ENCODE measurements at regions not wholly inside any gene's neighbourhood (a gene's known extent, or its start where the extent isn't known, plus 50 kb on each side); places are given as distances from the start of the nearest gene placed in this dataset.

DNA sequence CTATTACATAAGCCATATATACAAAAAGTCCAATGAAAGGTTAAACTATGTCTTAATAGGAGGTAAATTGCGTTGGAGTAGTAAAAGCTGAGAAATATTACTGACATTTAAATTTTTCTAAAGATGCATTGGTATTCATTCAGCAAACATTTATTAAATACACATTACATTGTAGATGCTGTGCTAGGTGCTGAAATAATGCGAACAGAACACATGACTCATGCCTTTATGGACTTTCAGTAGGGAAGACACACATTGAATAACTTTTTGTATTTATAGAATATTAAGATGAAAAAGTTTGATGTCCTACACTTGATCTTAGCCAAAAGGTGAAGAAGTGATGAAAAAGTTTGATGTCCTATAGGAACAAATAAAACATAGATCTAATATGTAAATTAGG lies 871.1 kb upstream of the SLIT2 start:
- Histone ChIP-seq H3K9me3 (ENCODE audit: control insufficient read depth, low read depth, low read length) (no peaks in the 10 kb centered on the region), H3K4me3 (ENCODE audit: low read length) (no peak overlapping the region), H3K36me3 (ENCODE audit: control insufficient read depth, low read depth, low read length) (no peaks in the 10 kb centered on the region), H3K27ac (ENCODE audit: low read length) (no peak overlapping the region), H3K27me3 (ENCODE audit: control insufficient read depth, insufficient read depth, low read length) (no peaks in the 10 kb centered on the region), H3K9ac (ENCODE audit: low read length) (no peak overlapping the region), H3K4me1 (ENCODE audit: control insufficient read depth, low read depth, low read length) (no peaks in the 10 kb centered on the region)

GRCh38 chr4:19379191-19379708 lies 872.5 kb upstream of the SLIT2 start:
- no peak overlapping the region for H3K9ac ChIP-seq (ENCODE audit: low read length)
- H3K9me3 ChIP-seq (ENCODE audit: control insufficient read depth, low read depth, low read length), result no peaks in the 10 kb centered on the region
- no peaks in the 10 kb centered on the region for H3K27me3 ChIP-seq (ENCODE audit: control insufficient read depth, insufficient read depth, low read length)
- no peaks in the 10 kb centered on the region for H3K36me3 ChIP-seq (ENCODE audit: control insufficient read depth, low read depth, low read length)
- no peak overlapping the region for H3K27ac ChIP-seq (ENCODE audit: low read length)
- no peaks in the 10 kb centered on the region for H3K4me1 ChIP-seq (ENCODE audit: control insufficient read depth, low read depth, low read length)
- H3K4me3 ChIP-seq (ENCODE audit: low read length), result no peak overlapping the region

DNA sequence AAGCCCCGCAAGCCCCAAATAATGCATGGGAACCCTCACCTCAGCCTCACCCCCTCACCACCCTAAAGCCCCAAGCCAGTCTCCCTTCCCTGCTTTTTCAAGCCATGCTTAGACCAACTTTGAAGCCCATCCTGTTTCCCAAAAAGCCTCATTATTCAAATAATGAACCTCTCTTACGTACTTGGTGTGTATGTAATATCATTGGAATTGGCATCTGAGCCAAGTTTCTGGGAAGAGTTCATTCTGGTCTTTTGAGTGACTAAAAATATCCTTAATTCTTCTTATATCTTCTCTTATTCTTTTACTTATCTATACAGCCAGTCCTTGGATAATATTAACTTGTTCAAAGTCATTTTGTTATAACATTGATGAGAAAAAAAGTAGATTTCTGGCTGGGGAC lies 875.8 kb upstream of the SLIT2 start:
- H3K9me3 ChIP-seq (ENCODE audit: control insufficient read depth, low read depth, low read length), result no peaks in the 10 kb centered on the region
- no peak overlapping the region for H3K27ac ChIP-seq (ENCODE audit: low read length)
- no peaks in the 10 kb centered on the region for H3K27me3 ChIP-seq (ENCODE audit: control insufficient read depth, insufficient read depth, low read length)
- no peak overlapping the region for H3K4me3 ChIP-seq (ENCODE audit: low read length)
- no peak overlapping the region for H3K9ac ChIP-seq (ENCODE audit: low read length)
- H3K4me1 ChIP-seq (ENCODE audit: control insufficient read depth, low read depth, low read length), result no peaks in the 10 kb centered on the region
- H3K36me3 ChIP-seq (ENCODE audit: control insufficient read depth, low read depth, low read length), result no peaks in the 10 kb centered on the region

DNA sequence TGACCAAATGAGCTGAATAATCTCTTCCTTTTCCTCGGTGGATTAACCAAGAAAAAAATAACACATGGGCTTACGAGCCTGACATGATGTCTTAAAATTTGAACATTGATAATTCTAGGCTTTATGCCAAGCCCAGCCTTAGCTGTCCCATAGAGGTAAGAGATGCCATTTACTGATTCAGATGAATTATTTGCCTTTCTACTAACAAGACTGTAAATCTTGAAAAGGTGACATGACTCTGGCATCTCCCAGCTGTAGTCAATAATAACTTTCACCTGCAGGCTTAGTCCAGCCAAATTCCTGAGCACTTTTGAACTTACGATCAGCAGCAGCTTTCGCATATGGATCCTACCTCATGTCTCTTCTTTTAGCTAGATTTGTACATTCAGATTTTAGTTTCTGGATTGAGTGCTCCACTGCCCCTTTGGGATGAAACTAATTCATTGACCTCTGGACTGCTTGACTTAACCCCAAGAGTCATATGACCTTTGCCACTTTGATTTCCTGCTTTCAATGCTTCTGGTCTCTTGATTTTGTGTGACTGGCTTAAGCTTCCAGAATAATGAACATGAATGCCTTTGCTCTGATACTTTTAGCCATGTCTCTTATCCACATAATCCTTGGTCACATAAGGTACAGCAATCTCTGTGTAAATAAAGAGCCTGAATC lies 876.4 kb upstream of the SLIT2 start:
- H3K9me3 ChIP-seq (ENCODE audit: control insufficient read depth, low read depth, low read length), result no peaks in the 10 kb centered on the region

DNA sequence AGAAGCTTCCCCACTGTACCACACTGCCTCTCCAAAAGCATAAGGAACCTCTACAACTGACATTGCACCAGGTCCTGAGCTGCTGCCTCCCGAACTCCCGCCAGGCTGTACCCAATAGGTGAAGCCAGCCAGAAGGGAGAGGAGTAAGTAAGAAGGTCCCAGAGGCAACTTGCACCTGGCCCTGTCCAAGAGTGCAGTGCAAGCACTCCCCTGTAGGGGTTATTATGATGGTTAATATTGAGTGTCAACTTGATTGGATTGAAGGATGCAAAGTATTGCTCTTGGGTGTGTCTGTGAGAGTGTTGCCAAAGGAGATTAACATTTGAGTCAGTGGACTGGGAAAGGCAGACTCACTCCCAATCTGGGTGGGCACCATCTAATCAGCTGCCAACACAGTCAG lies 879.3 kb upstream of the SLIT2 start:
- Histone ChIP-seq H3K27me3 (ENCODE audit: control insufficient read depth, insufficient read depth, low read length) (no peaks in the 10 kb centered on the region), H3K4me3 (ENCODE audit: low read length) (no peak overlapping the region), H3K4me1 (ENCODE audit: control insufficient read depth, low read depth, low read length) (no peaks in the 10 kb centered on the region), H3K9me3 (ENCODE audit: control insufficient read depth, low read depth, low read length) (no peaks in the 10 kb centered on the region), H3K36me3 (ENCODE audit: control insufficient read depth, low read depth, low read length) (no peaks in the 10 kb centered on the region), H3K27ac (ENCODE audit: low read length) (no peak overlapping the region), H3K9ac (ENCODE audit: low read length) (no peak overlapping the region)

More for the DNA sequence above, 876.4 kb upstream of the SLIT2 start:
- H3K4me1 ChIP-seq (ENCODE audit: control insufficient read depth, low read depth, low read length), result no peaks in the 10 kb centered on the region
- H3K27me3 ChIP-seq (ENCODE audit: control insufficient read depth, insufficient read depth, low read length), result no peaks in the 10 kb centered on the region
- H3K9ac ChIP-seq (ENCODE audit: low read length), result no peak overlapping the region
- H3K36me3 ChIP-seq (ENCODE audit: control insufficient read depth, low read depth, low read length), result no peaks in the 10 kb centered on the region
- H3K4me3 ChIP-seq (ENCODE audit: low read length), result no peak overlapping the region
- no peak overlapping the region for H3K27ac ChIP-seq (ENCODE audit: low read length)

DNA sequence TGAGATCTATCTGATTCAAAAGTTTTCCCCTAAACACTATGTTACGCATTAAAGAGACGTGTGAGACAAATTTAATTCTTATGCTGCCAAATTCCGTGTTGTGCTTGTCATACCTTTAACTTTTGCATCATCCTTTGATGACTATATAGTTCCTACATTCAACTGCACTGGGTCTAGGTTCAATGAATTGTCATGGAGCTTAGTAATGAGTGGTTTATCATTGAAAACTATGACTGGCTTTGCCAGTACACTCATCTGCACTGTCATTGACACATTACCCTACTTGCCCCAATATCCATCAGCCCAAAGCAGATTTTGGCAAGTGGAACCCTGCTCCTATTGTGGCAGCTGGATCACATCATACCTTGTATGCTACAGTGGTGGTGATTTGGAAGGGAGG lies 882.9 kb upstream of the SLIT2 start:
- H3K9ac ChIP-seq (ENCODE audit: low read length), result no peak overlapping the region
- no peaks in the 10 kb centered on the region for H3K36me3 ChIP-seq (ENCODE audit: control insufficient read depth, low read depth, low read length)
- no peak overlapping the region for H3K27ac ChIP-seq (ENCODE audit: low read length)
- H3K27me3 ChIP-seq (ENCODE audit: control insufficient read depth, insufficient read depth, low read length), result no peaks in the 10 kb centered on the region
- H3K9me3 ChIP-seq (ENCODE audit: control insufficient read depth, low read depth, low read length), result no peaks in the 10 kb centered on the region
- H3K4me1 ChIP-seq (ENCODE audit: control insufficient read depth, low read depth, low read length), result no peaks in the 10 kb centered on the region
- H3K4me3 ChIP-seq (ENCODE audit: low read length), result no peak overlapping the region

DNA sequence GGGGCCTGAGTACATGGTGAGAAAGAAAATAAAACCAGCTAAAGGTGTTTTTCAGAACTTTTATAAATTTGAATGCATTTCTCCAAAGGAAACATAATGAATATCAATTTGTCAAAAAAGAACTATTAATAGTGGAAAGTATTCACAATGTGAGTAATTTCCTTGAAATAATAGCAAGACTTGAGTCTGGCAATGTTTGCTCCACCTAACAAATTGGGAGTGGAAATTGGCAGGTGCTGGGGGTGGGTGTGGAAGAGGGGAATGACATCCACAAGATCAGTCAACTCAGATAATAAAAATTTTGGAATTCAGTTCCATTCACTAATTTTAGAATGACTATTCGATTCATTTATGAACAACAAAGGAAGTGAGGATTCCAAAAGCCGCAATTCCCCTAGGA lies 884.8 kb upstream of the SLIT2 start:
- Histone ChIP-seq H3K27ac (ENCODE audit: low read length) (no peak overlapping the region), H3K9me3 (ENCODE audit: control insufficient read depth, low read depth, low read length) (no peaks in the 10 kb centered on the region), H3K27me3 (ENCODE audit: control insufficient read depth, insufficient read depth, low read length) (no peaks in the 10 kb centered on the region), H3K4me3 (ENCODE audit: low read length) (no peak overlapping the region), H3K4me1 (ENCODE audit: control insufficient read depth, low read depth, low read length) (no peaks in the 10 kb centered on the region), H3K9ac (ENCODE audit: low read length) (no peak overlapping the region), H3K36me3 (ENCODE audit: control insufficient read depth, low read depth, low read length) (no peaks in the 10 kb centered on the region)

- no peaks in the 10 kb centered on the region for H3K9me3 ChIP-seq (ENCODE audit: control insufficient read depth, low read depth, low read length)
- H3K4me1 ChIP-seq (ENCODE audit: control insufficient read depth, low read depth, low read length), result no peaks in the 10 kb centered on the region
- no peaks in the 10 kb centered on the region for H3K27me3 ChIP-seq (ENCODE audit: control insufficient read depth, insufficient read depth, low read length)
- H3K4me3 ChIP-seq (ENCODE audit: low read length), result no peak overlapping the region
- H3K36me3 ChIP-seq (ENCODE audit: control insufficient read depth, low read depth, low read length), result no peaks in the 10 kb centered on the region
- H3K9ac ChIP-seq (ENCODE audit: low read length), result no peak overlapping the region
- H3K27ac ChIP-seq (ENCODE audit: low read length), result no peak overlapping the region
Observed at GRCh38 chr4:19358015-19358414, 893.7 kb upstream of the SLIT2 start.

DNA sequence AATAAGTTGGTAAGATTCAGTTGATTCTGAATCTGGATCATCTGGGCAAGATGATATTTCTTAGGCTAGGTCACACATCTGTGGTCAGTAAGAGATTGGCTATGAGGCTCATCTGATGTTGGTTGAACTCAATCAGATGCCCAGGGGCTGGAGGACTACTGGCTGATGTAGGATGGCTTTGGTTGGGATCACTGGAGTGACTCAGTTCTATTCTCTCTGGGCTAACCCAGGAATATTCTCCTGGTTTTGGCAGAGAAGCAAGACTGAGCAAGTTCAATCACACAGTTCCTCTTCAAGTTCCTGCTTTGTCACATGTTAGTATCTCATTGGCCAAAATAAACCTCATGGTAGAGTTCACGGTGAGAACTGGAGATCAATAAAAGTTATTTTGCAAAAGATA lies 902.3 kb upstream of the SLIT2 start:
- Histone ChIP-seq H3K9ac (ENCODE audit: low read length) (no peak overlapping the region), H3K27ac (ENCODE audit: low read length) (no peak overlapping the region), H3K9me3 (ENCODE audit: control insufficient read depth, low read depth, low read length) (no peaks in the 10 kb centered on the region), H3K36me3 (ENCODE audit: control insufficient read depth, low read depth, low read length) (no peaks in the 10 kb centered on the region), H3K4me1 (ENCODE audit: control insufficient read depth, low read depth, low read length) (no peaks in the 10 kb centered on the region), H3K27me3 (ENCODE audit: control insufficient read depth, insufficient read depth, low read length) (no peaks in the 10 kb centered on the region), H3K4me3 (ENCODE audit: low read length) (no peak overlapping the region)

DNA sequence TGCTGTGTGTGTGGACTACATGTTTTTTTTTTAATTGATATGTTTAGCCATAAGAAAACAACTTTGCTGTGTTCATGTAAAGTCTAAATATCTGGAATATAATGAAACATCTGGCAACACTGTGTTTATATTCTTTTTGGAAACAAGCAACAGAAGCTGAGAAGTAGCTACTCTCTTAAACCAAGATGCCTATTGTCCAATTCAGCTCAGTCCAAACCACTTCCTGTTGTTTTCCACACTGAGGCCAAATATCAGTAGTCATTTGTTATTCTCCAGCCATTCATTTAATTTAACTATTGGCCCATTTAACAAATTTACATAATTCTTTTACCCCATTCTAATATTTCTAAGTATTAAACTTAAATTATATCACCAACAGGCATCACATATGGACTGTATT lies 903.0 kb upstream of the SLIT2 start:
- H3K27ac ChIP-seq (ENCODE audit: low read length), result no peak overlapping the region

GRCh38 chr4:19346636-19347035 lies 905.1 kb upstream of the SLIT2 start:
- Histone ChIP-seq H3K9me3 (ENCODE audit: control insufficient read depth, low read depth, low read length) (no peaks in the 10 kb centered on the region), H3K27me3 (ENCODE audit: control insufficient read depth, insufficient read depth, low read length) (no peaks in the 10 kb centered on the region), H3K4me3 (ENCODE audit: low read length) (no peak overlapping the region), H3K27ac (ENCODE audit: low read length) (no peak overlapping the region), H3K9ac (ENCODE audit: low read length) (no peak overlapping the region), H3K36me3 (ENCODE audit: control insufficient read depth, low read depth, low read length) (no peaks in the 10 kb centered on the region), H3K4me1 (ENCODE audit: control insufficient read depth, low read depth, low read length) (no peaks in the 10 kb centered on the region)

More for the DNA sequence above, 903.0 kb upstream of the SLIT2 start:
- Histone ChIP-seq H3K4me3 (ENCODE audit: low read length) (no peak overlapping the region), H3K9ac (ENCODE audit: low read length) (no peak overlapping the region), H3K4me1 (ENCODE audit: control insufficient read depth, low read depth, low read length) (no peaks in the 10 kb centered on the region), H3K36me3 (ENCODE audit: control insufficient read depth, low read depth, low read length) (no peaks in the 10 kb centered on the region), H3K9me3 (ENCODE audit: control insufficient read depth, low read depth, low read length) (no peaks in the 10 kb centered on the region), H3K27me3 (ENCODE audit: control insufficient read depth, insufficient read depth, low read length) (no peaks in the 10 kb centered on the region)

GRCh38 chr4:19329631-19330030 lies 922.1 kb upstream of the SLIT2 start:
- no peaks in the 10 kb centered on the region for H3K9me3 ChIP-seq (ENCODE audit: control insufficient read depth, low read depth, low read length)
- H3K4me3 ChIP-seq (ENCODE audit: low read length), result no peak overlapping the region
- H3K36me3 ChIP-seq (ENCODE audit: control insufficient read depth, low read depth, low read length), result no peaks in the 10 kb centered on the region
- no peak overlapping the region for H3K27ac ChIP-seq (ENCODE audit: low read length)
- no peaks in the 10 kb centered on the region for H3K27me3 ChIP-seq (ENCODE audit: control insufficient read depth, insufficient read depth, low read length)
- H3K4me1 ChIP-seq (ENCODE audit: control insufficient read depth, low read depth, low read length), result no peaks in the 10 kb centered on the region
- H3K9ac ChIP-seq (ENCODE audit: low read length), result no peak overlapping the region

Data from iPS-18a (cell line).